NCI-H2107 (cell line): ENCODE measurements at regions not wholly inside any gene's neighbourhood (a gene's known extent, or its start where the extent isn't known, plus 50 kb on each side); places are given as distances from the start of the nearest gene placed in this dataset.
"Not testable (repeated sequence)": the region's sequence is repeated elsewhere in the genome, so short reads cannot be mapped to it uniquely, and the experiment has no call there.

ENCODE experiments used
- DNase-seq: peaks from one replicate; lab custom pipeline; 2025; lab: John Stamatoyannopoulos, UW

DNA sequence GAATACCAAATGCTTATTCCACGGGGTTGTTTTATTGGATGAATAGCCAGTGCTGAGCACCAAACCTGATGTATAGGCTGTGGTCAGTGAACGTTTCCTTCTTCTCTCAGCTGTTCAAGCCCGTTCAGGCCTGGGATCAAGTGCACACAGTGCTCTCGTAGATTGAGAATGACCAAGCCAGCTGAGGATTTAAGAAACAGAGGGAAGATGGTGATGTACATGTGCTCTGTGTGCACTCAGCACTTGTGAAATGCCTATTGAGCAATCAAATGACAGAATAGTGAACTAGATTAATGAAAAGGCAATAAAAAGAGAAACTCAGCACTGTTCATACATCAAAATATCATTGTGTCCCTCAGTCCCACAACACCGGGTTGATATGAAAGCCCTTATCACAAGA, 302.5 kb downstream of the BMPER start:
- DNase-seq: no peak

DNA sequence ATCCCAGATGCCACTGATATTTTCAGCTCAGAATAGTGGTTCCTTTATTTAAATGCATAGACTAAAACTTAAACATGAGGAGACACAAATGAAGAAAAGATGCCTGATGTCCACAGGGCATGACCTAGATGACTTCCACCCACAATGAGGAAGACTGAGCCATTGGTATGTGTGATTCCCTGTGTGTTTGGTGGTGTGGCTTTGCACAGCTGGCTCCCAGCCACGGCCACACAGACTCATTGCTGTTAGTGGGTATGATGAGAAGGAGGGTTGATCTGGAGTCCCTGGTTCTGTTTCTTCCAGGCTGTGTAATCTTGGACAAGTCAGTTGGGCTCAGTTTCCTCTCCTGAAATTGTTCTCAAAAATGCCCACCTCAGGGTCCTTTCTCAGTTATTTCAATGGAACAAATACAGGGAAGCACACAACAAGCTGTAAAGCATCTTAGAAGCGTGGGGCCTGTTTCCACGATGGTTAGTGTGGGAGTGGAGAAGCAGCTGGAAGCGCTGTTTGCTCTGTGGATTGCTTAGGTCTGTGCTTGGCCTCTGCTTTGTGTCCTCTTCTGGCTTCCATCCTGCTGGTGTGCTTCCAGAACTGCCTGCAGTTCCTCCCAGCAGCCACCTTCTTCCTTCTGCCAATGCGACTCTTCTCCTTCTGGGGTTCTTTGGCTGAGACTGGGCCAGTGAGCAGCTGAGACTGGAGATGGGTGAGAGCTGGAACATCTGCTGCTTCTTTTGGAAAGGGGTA, 303.7 kb downstream of the BMPER start:
- no peak for DNase-seq

DNA sequence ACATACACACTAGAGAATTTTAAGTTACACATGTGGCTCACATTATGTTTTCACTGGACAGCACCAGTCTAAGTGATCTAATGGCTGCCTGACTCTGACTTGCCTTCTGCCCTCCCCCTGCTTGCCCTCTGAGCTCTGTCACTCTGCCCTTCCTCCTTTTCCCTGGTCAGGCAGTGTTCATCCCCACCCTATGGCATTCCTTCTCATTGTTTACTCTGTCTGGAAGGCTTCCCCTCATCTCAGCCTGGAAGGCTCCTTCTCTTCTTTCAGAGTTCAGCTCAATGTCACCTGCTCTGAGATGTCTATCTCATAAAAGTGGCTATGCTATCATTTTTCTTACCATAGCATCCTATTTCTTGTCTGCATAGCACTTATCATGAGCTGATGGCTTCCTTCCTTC, 305.7 kb downstream of the BMPER start:
- DNase-seq: no peak

DNA sequence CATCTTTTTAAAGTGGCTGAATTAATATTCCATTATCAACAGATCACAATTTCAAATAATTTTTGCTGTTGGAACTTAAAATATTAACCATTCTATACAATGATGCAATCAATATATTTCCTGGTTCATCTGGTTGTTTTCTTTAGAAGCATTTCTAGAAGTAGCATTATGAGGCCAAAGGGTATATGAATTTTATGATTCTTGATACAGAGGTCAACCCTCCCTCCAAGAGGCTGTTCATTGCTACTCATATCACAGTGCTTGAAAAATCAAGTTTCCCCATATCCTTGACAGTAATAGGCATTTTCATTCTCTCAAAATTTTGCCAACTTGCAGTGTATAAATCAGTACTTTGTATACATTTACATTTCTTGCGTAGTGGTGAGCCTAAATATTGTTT, 312.6 kb downstream of the BMPER start:
- DNase-seq: no peak

DNA sequence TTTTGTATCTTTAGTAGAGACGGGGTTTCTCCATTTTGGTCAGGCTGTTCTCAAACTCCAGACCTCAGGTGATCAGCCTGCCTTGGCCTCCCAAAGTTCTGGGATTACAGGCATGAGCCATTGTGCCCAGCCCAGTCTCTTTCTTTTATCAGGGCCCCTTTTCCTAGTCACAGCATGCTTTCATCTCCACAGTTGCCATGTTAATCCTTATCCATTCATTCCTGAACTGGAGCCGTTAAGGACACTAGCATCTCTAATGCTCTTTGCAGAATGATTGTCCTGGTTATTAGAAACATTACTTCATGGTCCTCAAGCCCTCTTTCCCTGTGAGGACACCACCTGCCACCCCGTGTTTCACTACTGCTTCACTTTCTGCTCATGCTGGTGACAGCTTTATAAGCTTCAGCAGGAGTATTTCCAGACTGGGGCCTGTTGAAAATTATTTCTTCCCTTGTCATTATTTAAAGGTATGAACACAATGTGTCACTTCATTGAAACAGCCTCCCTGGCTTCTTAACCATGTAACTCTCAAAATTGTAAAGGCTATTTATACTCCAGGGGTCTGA, 313.9 kb downstream of the BMPER start:
- no peak for DNase-seq

DNA sequence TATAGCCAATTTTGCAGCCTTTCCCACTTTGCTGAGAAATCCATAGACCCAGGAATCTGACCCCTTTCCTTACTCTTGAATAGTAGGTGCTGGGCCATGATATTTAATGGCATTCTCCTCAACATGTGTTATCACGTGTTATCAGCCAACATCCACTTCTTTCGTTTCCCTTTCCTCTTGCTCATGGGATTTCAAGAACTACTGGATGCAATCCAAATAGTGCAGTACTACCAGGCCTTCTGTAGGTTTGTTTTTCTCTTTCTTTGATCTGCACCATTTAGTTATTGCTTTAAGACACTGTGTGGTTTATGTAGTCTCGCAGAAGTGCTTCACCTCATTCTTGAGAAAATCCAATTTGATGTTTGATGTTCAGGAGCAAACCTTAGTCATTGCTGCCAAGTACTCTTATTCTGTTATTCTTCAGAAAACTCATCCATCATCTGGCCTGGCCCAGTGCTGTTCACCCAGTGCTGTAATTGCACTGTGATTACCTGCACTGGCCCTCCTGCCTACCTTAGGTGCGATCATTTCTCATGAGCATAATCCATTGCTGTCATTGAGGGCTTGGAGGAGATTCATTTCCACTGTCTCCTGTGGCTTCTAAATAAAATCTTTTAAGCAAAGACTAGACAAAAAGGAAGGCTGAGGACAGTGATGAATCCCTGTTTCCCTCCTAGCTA, 315.3 kb downstream of the BMPER start:
- no peak for DNase-seq

DNA sequence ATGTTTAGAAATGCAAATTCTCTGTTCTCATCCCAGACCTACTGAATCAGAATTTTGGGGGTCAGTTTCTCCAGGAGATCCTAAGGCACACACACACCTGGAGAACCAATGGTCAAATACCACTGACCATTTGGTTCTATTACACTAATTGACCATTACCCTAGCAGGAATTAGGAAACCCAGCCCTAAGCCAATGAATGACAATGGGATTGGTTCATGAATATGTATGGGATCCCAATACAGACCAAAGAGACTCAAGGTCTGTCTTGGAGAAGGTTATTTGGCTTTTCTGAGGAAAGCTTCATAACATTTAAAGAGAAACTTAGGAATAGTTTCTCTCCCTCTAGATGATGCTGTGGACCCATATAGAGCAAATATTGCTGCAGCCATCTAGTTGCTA, 317.0 kb downstream of the BMPER start:
- DNase-seq: no peak

DNA sequence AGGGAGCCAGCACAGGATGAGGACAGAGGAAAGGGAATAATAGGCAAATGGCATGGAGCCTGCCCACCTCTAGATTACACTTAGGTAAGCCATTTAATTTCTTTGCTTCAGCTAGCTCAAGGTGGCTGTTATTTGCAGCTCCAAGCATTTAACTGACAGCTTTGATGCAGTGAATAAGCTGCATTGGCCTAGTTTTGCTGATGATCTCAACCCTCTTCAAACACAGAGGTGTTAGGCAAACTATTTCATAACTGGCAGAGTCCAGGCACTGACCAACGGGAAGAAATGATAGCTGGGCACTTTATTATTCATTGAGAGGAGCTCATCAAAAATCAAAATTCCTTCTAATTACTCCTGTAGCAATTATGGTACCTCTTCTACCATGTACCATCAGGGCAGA, 317.4 kb downstream of the BMPER start:
- no peak for DNase-seq

DNA sequence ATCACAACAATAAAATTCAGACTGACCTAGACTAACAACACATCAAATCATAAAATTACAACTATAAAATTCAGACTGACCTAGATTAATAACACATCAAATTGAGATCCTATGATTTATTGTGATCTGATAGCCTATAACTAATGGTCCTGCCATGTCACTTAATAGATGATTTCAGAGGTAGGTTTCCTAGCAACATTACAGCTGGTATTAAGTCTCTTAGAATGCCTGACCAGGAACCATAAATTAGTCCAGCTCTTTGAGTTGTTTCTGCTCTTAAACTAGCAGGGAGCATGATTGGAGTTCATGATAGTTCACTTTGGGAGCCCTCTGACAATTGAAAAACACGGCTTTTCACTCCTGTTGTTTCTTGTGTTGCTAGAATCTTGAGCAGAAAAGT, 318.9 kb downstream of the BMPER start:
- DNase-seq: no peak

DNA sequence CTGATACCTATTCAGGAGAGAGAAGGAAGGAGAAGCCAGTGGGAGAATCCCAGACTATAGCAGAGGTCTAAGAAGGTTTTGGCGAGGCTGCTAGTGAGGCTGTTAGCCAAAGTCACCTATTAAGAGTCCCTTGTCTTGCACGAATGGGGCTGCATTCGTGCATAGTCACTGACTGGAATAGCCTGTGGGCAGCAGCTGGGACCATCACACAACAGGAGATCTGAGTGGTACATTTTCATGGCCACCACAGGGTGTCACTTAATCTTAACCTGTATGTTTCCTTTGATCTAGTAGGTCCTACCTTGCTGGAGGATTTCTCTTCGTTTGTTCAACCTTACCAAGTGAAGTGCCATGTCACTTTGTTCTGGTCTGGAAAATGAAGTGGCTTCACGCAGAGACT, 319.9 kb downstream of the BMPER start:
- no peak for DNase-seq

DNA sequence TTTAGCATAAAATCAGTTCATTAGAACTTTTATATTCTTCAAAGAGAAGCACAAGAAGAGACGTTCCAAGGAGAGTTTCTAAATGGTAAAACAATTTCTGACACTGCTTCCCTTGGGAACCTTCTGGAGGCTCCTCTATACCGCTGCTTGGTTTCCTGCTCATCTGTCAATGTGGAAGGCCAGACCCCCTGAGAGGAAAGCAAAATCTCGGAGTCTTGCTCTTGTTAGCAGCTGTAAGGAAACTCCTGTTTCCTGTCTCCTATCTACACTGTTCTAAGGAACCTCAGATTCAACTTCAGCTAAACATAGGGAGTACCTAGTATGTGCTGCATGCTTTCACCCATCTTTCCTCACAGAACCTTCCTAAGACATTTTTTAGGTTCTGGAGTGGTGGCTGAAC, 322.2 kb downstream of the BMPER start:
- no peak for DNase-seq

DNA sequence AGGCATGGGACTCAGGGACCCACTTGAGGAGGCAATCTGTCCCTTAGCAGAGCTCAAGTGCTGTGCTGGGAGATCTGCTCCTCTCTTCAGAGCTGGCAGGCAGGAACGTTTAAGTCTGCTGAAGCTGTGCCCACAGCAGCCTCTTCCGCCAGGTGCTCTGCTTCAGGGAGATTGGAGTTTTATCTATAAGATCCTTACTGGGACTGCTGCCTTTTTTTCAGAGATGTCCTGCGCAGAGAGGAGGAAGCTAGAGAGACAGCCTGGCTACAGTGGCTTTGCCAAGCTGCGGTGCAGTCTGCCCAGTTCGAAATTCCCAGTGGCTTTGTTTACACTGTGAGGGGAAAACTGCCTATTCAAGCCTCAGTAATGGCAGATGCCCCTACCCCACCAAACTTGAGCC, 329.8 kb downstream of the BMPER start:
- DNase-seq: not testable (repeated sequence)

DNA sequence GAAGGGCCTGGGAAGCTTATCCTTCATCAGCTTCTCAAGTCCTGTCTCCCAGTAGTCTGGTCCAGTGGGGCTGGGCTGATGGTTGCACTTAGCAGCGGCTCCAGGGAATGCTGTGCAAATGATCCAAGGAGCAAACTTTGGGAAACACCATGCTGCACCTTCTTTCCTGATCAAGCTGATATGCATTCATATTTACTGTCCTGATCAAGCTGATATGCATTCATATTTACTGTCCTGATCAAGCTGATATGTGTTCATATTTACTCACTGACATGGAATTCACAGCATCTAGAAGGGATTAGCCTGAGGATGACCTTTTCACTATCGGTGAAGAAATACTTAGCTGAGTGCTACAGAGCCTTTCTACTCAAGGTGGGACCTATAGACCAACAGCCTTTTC, 330.7 kb downstream of the BMPER start:
- no peak for DNase-seq

DNA sequence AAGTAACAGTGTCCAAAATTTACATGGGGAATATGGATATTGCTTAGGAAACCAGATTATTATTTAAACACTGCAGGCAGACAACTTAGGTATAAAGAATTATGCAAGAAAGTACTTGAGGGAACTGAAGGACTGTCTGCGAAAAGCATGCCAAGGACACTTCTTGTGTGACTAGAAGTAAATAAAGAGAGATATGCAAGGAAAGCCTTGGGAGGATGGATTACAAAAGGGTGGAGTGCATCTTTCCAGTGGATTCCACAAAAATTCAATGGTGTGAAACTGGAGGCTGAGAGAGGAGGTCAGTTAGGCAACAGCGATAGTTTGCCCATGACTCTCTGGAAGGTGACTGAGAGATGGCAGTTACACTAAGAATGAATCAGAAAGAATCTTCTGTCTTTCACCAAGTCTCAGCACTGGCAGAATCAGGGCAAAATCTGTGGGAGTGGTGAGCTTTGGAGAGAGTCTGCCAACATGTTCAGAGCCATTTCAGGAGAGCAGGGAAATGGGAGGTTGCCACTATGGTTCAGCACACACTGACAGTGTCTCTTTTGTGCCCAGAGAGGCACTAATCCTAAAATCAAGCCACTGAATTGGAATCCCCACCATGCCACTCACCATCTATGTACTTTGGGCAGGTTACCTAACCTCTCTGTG, 331.6 kb downstream of the BMPER start:
- no peak for DNase-seq

DNA sequence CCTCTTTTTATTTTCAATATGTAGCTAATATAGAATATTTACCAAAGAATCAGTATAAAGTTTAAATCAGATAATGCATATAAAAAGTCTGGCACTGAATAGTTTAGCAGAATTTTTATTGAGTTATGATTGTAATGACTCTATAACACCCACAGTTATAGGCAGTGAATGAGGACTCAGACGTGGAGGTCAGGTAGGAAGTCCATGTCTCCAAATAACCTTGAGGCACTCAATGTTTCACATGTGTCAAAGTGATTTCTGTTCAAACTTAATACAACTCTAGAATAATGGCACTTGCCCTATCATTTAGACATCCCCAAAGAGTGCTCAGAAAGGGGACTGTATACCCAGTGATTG, 332.1 kb downstream of the BMPER start:
- DNase-seq: no peak

DNA sequence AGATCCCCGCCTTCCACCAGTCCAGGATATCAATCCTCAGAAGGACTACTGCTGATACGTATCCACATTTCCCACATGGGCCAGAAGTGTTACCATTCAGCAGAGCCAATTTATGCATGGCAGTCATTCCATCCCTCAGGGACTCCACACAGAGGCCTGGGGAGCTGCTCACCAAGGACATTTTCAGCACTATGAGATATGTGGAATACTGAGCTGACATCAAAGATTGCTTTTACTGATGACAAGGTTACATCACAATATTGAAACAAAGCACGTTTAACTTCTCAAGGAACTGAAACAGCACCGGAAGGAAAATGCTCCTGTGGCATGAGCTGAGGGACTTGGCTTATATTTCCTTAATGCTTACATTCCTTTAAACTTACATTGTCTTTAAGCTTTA, 335.1 kb downstream of the BMPER start:
- no peak for DNase-seq

DNA sequence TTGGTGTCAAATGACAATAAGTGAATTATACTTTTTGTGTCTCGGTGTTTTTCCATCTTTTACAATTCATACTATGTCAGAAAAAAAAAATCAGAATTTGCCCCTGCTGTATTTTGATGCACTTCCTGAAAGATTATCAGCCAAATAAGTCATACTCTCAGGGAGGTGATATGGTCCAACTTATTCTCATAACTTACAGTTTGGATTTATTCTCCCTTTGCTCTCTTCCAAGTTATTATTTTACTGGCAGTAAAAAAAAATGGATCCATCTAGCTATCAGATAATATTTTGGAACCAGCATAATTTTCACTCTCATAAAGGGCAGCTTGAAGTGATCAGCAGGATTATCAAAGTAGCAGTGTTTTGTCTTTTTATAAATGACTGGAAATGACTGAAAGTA, 337.1 kb downstream of the BMPER start:
- no peak for DNase-seq

DNA sequence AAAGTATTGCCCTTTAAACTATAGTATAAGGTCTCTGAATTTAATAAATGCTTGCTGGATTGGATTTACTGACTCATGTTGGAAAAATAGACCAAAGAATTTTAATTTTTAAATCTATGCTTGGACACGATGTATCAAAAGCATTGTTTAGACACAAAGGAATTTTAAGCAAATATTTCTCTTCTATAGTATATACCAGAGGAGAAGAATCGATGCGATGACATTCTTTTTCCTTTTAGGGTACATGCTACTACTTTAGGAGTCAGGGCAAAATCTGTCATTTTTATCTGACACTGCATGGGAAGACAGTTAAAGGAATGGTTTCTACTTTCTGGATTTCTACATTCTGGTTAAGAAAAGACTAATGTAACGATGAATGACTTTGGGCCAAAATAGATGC, 339.9 kb downstream of the BMPER start:
- DNase-seq: no peak

DNA sequence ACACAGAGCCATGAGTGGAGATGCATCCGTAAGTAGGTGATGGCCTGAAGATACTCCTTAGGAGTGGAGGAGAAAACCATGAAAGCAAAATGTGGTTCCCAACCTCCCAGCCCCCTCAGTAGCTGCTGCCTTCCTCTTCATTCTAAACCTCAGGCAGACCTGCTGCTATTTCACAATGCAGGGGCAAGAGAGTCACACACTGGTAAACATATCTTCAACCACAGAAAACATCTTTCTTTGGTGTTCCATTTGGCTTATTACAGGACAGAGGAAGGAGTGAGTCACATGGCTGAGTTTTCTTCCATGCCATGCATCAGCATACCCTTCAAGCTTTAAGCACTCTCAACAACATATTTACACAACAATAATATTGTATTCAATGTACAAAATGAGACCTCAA, 342.1 kb downstream of the BMPER start:
- no peak for DNase-seq

DNA sequence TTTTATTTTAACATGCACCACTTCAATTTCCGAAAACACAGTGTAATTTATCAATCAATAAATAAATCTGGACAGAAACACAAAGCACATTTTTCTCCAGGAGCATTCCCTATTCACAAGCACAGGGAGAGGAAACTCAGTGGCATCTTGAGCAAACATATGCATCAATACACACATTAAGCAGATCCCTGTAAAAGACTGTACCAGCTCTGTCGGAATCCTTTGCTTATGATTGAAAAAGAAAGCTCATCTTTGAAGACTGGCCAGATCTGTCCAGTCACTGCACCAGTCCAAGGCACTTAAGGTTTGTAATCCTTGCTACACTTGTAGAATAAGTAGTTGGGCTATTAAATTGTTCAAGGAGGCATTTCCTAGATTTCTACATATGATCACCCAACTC, 343.9 kb downstream of the BMPER start:
- no peak for DNase-seq

DNA sequence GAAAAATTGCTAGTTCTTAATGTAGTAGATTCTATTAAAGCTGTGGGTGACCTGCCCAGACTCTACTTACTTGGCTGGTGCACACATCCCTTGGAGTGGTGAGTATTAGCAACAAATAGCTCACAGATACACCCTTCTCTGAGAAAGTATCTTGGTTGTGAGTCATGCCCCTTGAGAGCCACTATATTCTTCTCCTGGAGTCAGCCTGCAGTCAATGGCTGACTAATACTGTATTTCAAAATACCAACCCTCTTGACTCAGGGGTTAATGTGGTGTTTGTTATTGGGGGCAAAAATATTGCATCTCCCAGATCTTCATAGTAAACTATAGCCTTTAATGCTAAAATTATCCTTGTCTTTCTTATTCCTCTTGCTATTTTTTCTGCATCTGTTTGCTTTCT, 354.9 kb downstream of the BMPER start:
- DNase-seq: no peak

DNA sequence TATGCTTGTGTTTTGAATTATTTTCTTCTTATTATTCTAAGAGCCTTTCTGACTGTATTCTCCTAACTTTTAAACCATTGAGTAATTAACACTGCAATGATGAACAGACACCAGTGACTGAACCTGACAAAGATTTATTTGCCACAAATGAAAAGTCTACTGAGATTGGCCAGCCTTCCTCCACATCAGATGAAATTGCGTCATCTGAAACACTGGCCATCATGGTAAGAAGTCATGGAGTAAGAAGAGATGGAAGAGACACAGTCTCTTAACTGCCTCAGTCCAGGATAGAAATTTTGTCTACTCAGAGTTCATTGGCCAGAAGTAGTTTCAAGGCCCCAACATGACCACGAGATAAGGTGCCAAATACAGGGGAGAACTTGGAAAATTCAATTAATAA, 357.8 kb downstream of the BMPER start:
- no peak for DNase-seq

DNA sequence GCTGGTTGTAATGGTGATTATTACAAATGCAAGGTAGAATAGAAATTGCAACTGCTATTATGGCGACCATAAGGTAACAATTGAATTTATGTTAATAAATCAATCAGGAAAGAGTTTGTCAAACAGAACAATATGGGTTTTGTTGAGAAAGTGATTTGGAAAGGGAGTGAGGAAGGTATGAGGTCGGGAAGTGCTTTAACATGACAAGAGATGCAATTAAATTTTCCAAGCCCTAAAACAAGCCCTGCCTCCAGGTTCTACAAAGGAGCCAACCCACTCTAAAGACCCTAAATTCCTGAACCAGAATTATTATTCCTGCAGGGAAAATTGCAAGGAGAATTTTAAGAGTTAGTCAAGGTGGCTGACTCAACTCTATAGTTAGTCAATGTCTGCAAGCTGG, 363.7 kb downstream of the BMPER start:
- no peak for DNase-seq
